Epithelial cell of proximal tubule (primary cell): ENCODE measurements at regions not wholly inside any gene's neighbourhood (a gene's known extent, or its start where the extent isn't known, plus 50 kb on each side); places are given as distances from the start of the nearest gene placed in this dataset.

Experiments
- DNase-seq: peaks from one replicate; pipeline ENCODE4 v3.0.0-alpha.2; 2011; ENCODE audit warnings: low read depth
- H3K4me3 ChIP-seq: 2 replicates; pipeline ENCODE4 v1.5.1; 2011; ENCODE audit warnings: low read depth, mild to moderate bottlenecking, low read length
- CTCF ChIP-seq: conservative IDR thresholded peaks from 2 replicates; pipeline ENCODE4 v1.5.1; 2012; ENCODE audit warnings: low read depth, mild to moderate bottlenecking, low read length

- H3K4me3 ChIP-seq: no peak overlapping the region
- no peak for DNase-seq
- no peak for TF ChIP-seq CTCF
Observed at GRCh38 chr6:144737998-144738397, 452.9 kb downstream of the UTRN start.

DNA sequence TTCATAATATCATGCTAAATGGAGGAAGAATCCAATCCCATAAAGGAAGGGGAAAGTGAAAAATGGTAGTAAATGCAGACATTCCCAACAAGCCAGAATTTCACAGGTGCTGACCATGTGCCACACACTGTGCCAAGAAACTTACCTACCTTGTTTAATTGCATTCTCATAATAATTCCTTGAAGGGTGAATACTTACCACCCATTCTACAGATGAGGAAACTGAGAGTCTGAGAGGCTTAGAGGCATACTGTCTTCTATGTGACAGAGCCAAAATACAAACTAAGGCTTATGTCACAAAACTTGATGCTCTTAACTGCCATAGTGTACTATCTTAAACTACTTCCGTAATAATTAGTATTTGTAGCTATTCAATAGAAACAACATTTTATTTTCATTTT is 454.7 kb downstream of the UTRN start:
- TF ChIP-seq CTCF: no peak
- no peak for DNase-seq
- H3K4me3 ChIP-seq: no peak overlapping the region

DNA sequence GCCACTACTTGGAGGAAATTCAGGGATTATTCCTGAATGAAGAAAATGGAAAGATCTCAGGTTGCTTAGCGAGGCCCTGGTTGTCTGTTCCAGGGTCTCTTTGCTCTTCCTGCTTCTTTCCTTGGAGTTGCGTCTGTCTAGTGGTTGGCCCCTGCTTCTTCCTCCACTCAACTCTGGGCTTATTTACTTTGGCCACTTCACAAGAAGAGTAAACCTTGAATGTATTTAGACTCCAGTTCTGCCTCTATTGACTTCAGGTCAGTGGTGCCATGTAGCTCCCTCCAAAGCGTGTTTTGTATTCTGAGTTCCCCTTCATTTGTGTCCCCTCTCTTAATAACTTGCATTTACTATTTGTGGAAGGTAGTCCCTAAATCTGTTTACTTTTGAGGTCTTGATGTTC is 456.5 kb downstream of the UTRN start:
- no peak for TF ChIP-seq CTCF
- DNase-seq: no peak
- H3K4me3 ChIP-seq: no peak overlapping the region

GRCh38 chr6:144742779-144743178 is 457.6 kb downstream of the UTRN start:
- no peak for TF ChIP-seq CTCF

GRCh38 chr6:144744720-144745119 is 459.6 kb downstream of the UTRN start:
- DNase-seq: no peak
- TF ChIP-seq CTCF: no peak
- no peak overlapping the region for H3K4me3 ChIP-seq

More at GRCh38 chr6:144742779-144743178, 457.6 kb downstream of the UTRN start:
- DNase-seq: no peak
- H3K4me3 ChIP-seq: no peak overlapping the region

DNA sequence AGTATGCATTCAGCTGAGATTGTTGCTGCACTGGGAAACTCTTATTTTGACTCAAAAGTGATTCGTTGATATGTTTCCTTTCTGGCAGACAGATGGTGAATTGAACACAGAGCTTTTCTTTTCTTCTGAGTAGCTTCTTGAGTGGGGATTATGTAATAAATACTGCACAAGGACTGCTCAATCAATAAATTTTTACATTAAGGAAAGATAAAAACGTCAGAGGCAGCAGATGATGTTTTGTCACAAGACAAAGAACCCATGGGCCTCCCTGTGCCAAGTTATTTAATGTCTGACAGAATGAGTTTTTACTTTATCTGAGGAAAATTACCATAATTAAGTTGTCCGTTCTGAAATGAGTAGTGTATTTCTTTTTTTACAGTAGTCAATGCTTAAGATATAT is 460.3 kb downstream of the UTRN start:
- no peak for TF ChIP-seq CTCF
- DNase-seq: no peak
- H3K4me3 ChIP-seq: no peak overlapping the region

DNA sequence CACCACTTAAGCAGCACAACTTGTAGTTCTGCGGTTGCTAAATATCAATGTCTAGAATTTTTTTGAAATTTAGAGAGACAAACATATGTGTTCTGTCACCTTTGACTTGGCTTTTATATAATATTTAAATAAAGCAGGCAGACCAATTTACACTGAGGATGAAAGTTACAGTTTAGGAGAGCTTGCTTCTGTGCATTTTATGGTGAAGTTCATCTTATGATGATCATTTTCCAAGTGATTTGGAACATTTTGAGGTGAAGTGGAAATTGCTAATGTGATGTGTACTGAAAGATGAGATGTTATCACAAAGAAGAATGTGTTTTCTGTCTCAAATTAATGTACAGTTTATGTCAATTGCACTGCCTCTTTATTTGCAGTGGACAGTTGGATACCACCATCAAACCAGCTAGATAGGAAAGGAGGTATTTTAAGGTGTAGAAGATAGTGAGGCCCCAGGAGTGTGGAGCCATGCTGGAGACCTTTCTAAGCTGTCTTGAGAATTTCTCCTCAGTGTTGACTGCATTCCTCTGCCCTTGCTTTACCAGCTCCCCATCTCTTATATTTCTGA is 461.9 kb downstream of the UTRN start:
- no peak for TF ChIP-seq CTCF
- no peak overlapping the region for H3K4me3 ChIP-seq
- DNase-seq: no peak
